Glutamatergic neuron (in vitro differentiated cells): ENCODE measurements at regions not wholly inside any gene's neighbourhood (a gene's known extent, or its start where the extent isn't known, plus 50 kb on each side); places are given as distances from the start of the nearest gene placed in this dataset.

Experiments used
- DNase-seq: peaks from one replicate; pipeline ENCODE4 v3.0.0; 2022
- H3K27ac Mint-ChIP-seq: one replicate; pipeline ENCODE4 v1.8.0; 2020; ENCODE audit warnings: mild to moderate bottlenecking, mixed read lengths, inconsistent platforms; ENCODE audit not compliant: unreplicated experiment
- H3K27me3 Mint-ChIP-seq: one replicate; pipeline ENCODE4 v1.8.0; 2020; ENCODE audit warnings: mild to moderate bottlenecking, moderate library complexity, mixed read lengths, inconsistent platforms; ENCODE audit not compliant: unreplicated experiment
- H3K36me3 Mint-ChIP-seq: one replicate; pipeline ENCODE4 v1.8.0; 2020; ENCODE audit warnings: mild to moderate bottlenecking, mixed read lengths, inconsistent platforms; ENCODE audit not compliant: unreplicated experiment
- H3K4me1 Mint-ChIP-seq: one replicate; pipeline ENCODE4 v1.8.0; 2020; ENCODE audit warnings: mild to moderate bottlenecking, low read depth, mixed read lengths, inconsistent platforms; ENCODE audit not compliant: unreplicated experiment
- H3K4me3 Mint-ChIP-seq: one replicate; pipeline ENCODE4 v1.8.0; 2020; ENCODE audit warnings: mild to moderate bottlenecking, mixed read lengths, inconsistent platforms; ENCODE audit not compliant: unreplicated experiment
- H3K9me3 Mint-ChIP-seq: one replicate; pipeline ENCODE4 v1.8.0; 2020; ENCODE audit warnings: mild to moderate bottlenecking, moderate library complexity, mixed read lengths, inconsistent platforms; ENCODE audit not compliant: unreplicated experiment
- CTCF ChIP-seq: fragments of 200-600 bp; sonication (generic); IDR thresholded peaks from one replicate; pipeline ENCODE4 v1.5.0; 2021; ENCODE audit not compliant: partially characterized antibody, unreplicated experiment

DNA sequence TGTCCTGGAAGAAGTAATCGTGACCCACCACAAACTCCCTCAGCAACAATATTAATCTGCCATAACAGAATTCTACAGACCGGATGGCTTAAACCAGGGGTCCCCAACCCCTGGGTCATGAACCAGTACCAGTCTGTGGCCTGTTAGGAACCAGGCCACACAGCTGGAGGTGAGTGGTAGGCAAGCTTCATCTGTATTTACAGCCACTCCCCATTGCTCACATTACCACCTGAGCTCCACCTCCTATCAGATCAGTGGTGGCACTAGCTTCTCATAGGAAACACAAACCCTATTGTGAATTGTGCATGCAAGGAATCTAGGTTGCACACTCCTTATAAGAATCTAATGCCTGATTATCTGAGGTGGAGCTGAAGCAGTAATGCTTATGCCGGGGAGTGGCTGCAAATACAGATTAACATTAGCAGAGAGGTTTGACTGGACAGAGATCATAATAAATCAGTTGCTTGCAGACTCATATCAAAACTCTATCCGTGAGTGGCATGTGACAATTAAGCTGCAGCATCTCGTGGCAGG is 74.5 kb downstream of the NOG start:
- peaks cover 7% of the 10 kb centered on the region for H3K9me3 Mint-ChIP-seq
- H3K4me1 Mint-ChIP-seq = peaks cover 7% of the 10 kb centered on the region
- peaks cover 9% of the 10 kb centered on the region for H3K27me3 Mint-ChIP-seq
- H3K27ac Mint-ChIP-seq = no peak overlapping the region
- DNase-seq = no peak
- H3K4me3 Mint-ChIP-seq = no peak overlapping the region
- peaks cover 11% of the 10 kb centered on the region for H3K36me3 Mint-ChIP-seq
- TF ChIP-seq CTCF = no peak

GRCh38 chr17:56672195-56672594 is 78.7 kb downstream of the NOG start:
- no peak overlapping the region for H3K4me3 Mint-ChIP-seq
- H3K4me1 Mint-ChIP-seq = no peaks in the 10 kb centered on the region
- H3K27me3 Mint-ChIP-seq = peaks cover 5% of the 10 kb centered on the region
- peaks cover 3% of the 10 kb centered on the region for H3K9me3 Mint-ChIP-seq
- TF ChIP-seq CTCF = no peak
- H3K36me3 Mint-ChIP-seq = peaks cover 11% of the 10 kb centered on the region
- no peak overlapping the region for H3K27ac Mint-ChIP-seq
- no peak for DNase-seq

DNA sequence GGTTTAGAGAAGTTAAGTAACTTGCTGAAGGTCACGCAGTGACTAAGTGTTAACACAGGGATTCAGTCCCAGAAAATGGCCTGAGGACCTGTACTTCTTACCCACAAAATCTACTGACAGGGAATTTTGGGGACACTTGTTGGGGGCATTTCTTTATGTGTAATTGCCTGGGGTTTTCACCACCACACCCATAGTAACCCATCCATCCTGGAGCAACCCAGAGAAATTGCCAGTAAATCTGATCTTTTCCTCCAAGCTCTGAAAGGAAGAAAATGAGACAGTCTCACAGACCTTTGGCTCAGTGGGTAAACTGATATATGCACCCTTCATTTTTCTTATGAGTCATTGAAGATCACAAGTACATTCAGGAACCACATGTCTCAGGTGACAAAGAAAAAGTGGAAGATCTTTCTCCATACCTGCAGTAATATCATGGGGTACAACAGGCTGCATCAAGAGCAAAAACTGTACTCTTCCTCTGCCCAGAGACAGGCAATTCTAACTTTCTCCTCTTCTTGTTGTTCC is 81.0 kb downstream of the NOG start:
- H3K9me3 Mint-ChIP-seq = peaks cover 3% of the 10 kb centered on the region
- no peak for DNase-seq
- H3K4me1 Mint-ChIP-seq = no peaks in the 10 kb centered on the region
- peaks cover 11% of the 10 kb centered on the region for H3K36me3 Mint-ChIP-seq
- H3K27me3 Mint-ChIP-seq = peaks cover 4% of the 10 kb centered on the region
- no peak overlapping the region for H3K27ac Mint-ChIP-seq
- no peak for TF ChIP-seq CTCF
- no peak overlapping the region for H3K4me3 Mint-ChIP-seq

GRCh38 chr17:56675876-56676660 is 82.6 kb downstream of the NOG start:
- peaks cover 7% of the 10 kb centered on the region for H3K36me3 Mint-ChIP-seq
- no peak overlapping the region for H3K27ac Mint-ChIP-seq
- H3K27me3 Mint-ChIP-seq = peaks cover 4% of the 10 kb centered on the region
- no peak for TF ChIP-seq CTCF
- no peak for DNase-seq
- H3K9me3 Mint-ChIP-seq = peaks cover 6% of the 10 kb centered on the region
- no peaks in the 10 kb centered on the region for H3K4me1 Mint-ChIP-seq
- H3K4me3 Mint-ChIP-seq = no peak overlapping the region

- H3K36me3 Mint-ChIP-seq = peaks cover 6% of the 10 kb centered on the region
- H3K4me3 Mint-ChIP-seq = no peak overlapping the region
- no peaks in the 10 kb centered on the region for H3K4me1 Mint-ChIP-seq
- no peak for TF ChIP-seq CTCF
- no peak overlapping the region for H3K27ac Mint-ChIP-seq
- no peak for DNase-seq
- peaks cover 6% of the 10 kb centered on the region for H3K9me3 Mint-ChIP-seq
- peaks cover 4% of the 10 kb centered on the region for H3K27me3 Mint-ChIP-seq
These were observed 83.3 kb downstream of the NOG start for GRCh38 chr17:56676810-56677209.
